Fibroblast of lung (primary cell): ENCODE measurements at regions not wholly inside any gene's neighbourhood (a gene's known extent, or its start where the extent isn't known, plus 50 kb on each side); places are given as distances from the start of the nearest gene placed in this dataset.

ENCODE experiments used
- CTCF ChIP-seq, 2 donors: IDR thresholded peaks in 1 of 2; conservative IDR thresholded peaks in 1 of 2; 1 replicate in 1 of 2; 2 replicates in 1 of 2; pipeline ENCODE4 v1.5.1; 2011 to 2012; ENCODE audit warnings: low read length in 2 of 2, control low read depth in 1 of 2, inconsistent platforms in 1 of 2, low read depth in 1 of 2, mild to moderate bottlenecking in 1 of 2
- EZH2 ChIP-seq: IDR thresholded peaks from 2 replicates; pipeline ENCODE4 v1.5.1; 2012; ENCODE audit warnings: low read length, control low read depth, mild to moderate bottlenecking; ENCODE audit errors: missing control alignments

- TF ChIP-seq CTCF (conservative IDR thresholded peaks at IDR 0.05 in 1 of 2, IDR thresholded peaks at IDR 0.05 in 1 of 2; ENCODE audit: low read depth in 1 of 2, low read length in 2 of 2) (no peak), EZH2 (no peak)
Observed at GRCh38 chr14:71214241-71214640, 307.0 kb downstream of the PCNX1 start.
